ENCODE measurements at regions not wholly inside any gene's neighbourhood (a gene's known extent, or its start where the extent isn't known, plus 50 kb on each side); places are given as distances from the start of the nearest gene placed in this dataset.

DNA sequence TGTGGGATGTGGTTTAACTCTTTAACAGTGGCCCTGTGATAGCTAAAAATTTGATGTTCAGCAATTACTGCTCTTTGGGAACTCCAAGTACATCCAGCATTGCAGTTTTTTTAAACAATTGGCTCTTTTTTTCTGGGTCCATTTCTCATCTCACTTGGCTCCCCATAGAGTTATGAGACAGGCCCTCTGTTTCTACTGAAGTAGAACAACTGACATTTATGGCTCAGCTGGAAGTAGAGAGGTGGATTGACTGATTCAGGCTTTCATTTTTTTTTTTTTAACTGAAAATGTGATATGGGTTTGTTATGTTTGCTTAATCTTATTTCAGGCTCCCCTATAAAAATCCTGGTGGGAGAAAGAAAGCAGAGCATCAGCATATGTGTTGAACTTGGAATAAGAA is 96.6 kb upstream of the CD180 start:
- no peak for TF ChIP-seq Cebpa-rat (IDR thresholded peaks at IDR 0.05)
- H3K9ac ChIP-seq, result no peak overlapping the region
- no peaks in the 10 kb centered on the region for H3K9me3 ChIP-seq
- no peaks in the 10 kb centered on the region for H4K20me1 ChIP-seq
- no peaks in the 10 kb centered on the region for H3K4me1 ChIP-seq
- no peaks in the 10 kb centered on the region for H3K27me3 ChIP-seq
- H3K36me3 ChIP-seq, result no peaks in the 10 kb centered on the region
- H3K27ac ChIP-seq, result no peak overlapping the region
- no peak overlapping the region for H3K4me2 ChIP-seq
- no peak overlapping the region for H3K4me3 ChIP-seq

DNA sequence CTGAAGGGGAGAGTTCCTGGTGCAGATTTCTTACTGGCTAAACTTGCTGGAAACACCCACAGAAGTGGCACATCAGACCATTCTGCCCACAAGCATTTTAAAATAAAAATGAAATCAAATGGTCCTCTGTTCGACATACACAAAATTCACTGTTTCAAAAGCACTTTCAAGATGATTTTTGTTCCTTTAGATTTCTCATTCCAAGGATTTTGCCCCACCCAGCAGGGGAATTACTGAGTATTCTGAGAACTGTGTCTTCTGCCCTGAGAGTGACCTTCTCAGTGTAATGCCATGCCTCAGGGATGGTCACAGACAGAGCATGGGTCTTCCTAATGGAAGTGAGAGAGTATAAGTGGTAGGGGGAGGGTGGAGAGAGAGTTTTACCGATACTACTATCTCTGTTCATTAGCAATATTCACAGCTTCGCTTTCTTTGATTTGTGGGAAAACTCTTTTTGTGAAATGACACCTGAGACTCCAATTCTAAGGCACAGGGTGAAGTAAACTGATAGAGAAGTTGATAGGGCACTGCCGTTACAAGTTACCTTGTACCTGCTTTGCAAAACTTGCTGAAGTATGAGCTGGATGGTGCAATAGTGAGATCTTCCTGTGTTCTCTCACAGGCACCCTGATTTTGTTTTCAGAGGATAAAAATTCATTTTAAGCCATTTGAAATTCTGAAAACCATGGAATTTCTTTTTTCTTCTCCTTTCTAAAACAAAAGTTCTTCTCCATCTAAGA is 95.8 kb upstream of the CD180 start:
- no peaks in the 10 kb centered on the region for H3K36me3 ChIP-seq
- no peak overlapping the region for H3K4me3 ChIP-seq
- no peak overlapping the region for H3K4me2 ChIP-seq
- no peaks in the 10 kb centered on the region for H4K20me1 ChIP-seq
- H3K27me3 ChIP-seq, result no peaks in the 10 kb centered on the region
- no peak overlapping the region for H3K9ac ChIP-seq
- H3K27ac ChIP-seq, result no peak overlapping the region
- no peak for TF ChIP-seq Cebpa-rat (IDR thresholded peaks at IDR 0.05)
- no peaks in the 10 kb centered on the region for H3K9me3 ChIP-seq
- H3K4me1 ChIP-seq, result no peaks in the 10 kb centered on the region

DNA sequence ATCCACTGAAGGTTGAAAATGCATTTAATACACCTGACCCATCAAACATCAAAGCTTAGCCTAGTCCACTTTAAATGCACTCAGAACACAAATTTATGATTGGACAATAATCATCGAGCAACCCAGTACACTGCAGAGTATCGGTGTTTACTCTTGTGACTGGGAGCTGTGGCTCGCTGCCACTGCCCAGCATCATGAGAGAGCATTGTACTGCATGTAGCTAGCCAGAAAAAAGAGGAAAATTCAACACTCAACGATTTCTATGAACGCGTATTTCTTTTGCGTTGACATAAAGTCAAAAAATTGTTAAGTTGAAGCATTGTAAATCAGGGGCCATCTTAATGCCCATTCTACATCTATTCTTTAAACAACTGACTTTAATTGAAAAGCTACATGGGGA is 95.1 kb upstream of the CD180 start:
- Histone ChIP-seq H3K4me1 (no peaks in the 10 kb centered on the region), H3K27me3 (no peaks in the 10 kb centered on the region), H4K20me1 (no peaks in the 10 kb centered on the region), H3K9me3 (no peaks in the 10 kb centered on the region), H3K9ac (no peak overlapping the region), H3K4me2 (no peak overlapping the region), H3K36me3 (no peaks in the 10 kb centered on the region), H3K4me3 (no peak overlapping the region), H3K27ac (no peak overlapping the region)
- no peak for TF ChIP-seq Cebpa-rat (IDR thresholded peaks at IDR 0.05)

DNA sequence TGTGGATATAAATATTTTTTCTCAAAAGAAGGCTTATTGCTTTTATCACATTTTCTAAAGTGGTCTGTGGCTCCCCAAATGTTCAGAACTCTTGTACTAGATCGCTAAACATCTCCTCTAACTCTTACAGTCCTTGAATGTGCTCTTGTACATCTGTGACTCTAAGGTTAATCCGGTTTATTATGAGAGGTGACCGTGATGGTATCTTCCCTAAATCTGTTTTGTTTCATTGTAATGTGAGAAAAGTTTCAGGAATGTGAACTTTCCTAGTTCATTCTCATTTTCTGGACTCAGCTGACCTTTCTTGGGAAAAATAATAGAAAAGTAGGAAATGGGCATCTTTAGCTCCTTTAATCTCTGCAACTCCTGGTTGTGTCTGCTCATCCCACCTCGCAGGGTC is 94.5 kb upstream of the CD180 start:
- Histone ChIP-seq H3K4me2 (no peak overlapping the region), H3K4me3 (no peak overlapping the region), H3K9ac (no peak overlapping the region), H3K27ac (no peak overlapping the region), H3K9me3 (no peaks in the 10 kb centered on the region), H3K27me3 (no peaks in the 10 kb centered on the region), H3K36me3 (no peaks in the 10 kb centered on the region), H4K20me1 (no peaks in the 10 kb centered on the region), H3K4me1 (no peaks in the 10 kb centered on the region)
- no peak for TF ChIP-seq Cebpa-rat (IDR thresholded peaks at IDR 0.05)

DNA sequence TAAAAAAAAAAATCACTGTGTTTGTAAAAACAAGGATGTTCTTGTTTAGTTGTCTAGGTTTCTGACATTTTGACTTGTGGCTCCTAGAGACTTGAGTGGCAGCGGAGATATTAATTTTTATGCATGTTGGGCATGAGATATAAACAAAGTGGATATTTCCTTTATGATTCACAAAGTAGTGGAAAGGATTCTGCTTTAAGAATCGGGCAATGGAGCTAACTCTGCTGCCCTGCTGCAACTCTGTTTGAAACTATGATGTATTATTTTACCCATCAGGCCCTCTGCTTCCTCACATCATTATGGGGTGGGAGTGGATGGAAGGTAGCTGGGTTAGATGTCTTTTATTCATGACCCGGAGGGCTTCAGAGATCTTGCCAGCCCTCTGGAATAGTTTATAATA is 94.1 kb upstream of the CD180 start:
- Histone ChIP-seq H3K9ac (no peak overlapping the region), H3K4me3 (no peak overlapping the region), H3K4me1 (no peaks in the 10 kb centered on the region), H3K27ac (no peak overlapping the region), H4K20me1 (no peaks in the 10 kb centered on the region), H3K9me3 (no peaks in the 10 kb centered on the region), H3K4me2 (no peak overlapping the region), H3K36me3 (no peaks in the 10 kb centered on the region), H3K27me3 (no peaks in the 10 kb centered on the region)
- TF ChIP-seq Cebpa-rat (IDR thresholded peaks at IDR 0.05), result no peak

- no peak overlapping the region for H3K4me2 ChIP-seq
- H3K4me1 ChIP-seq, result no peaks in the 10 kb centered on the region
- no peaks in the 10 kb centered on the region for H4K20me1 ChIP-seq
- H3K9me3 ChIP-seq, result no peaks in the 10 kb centered on the region
- TF ChIP-seq Cebpa-rat (IDR thresholded peaks at IDR 0.05), result no peak
- no peak overlapping the region for H3K27ac ChIP-seq
- H3K27me3 ChIP-seq, result no peaks in the 10 kb centered on the region
- H3K4me3 ChIP-seq, result no peak overlapping the region
- no peak overlapping the region for H3K9ac ChIP-seq
- H3K36me3 ChIP-seq, result no peaks in the 10 kb centered on the region
Observed at GRCh38 chr5:67289763-67290521, 93.3 kb upstream of the CD180 start.

- Histone ChIP-seq H3K36me3 (no peaks in the 10 kb centered on the region), H3K27ac (no peak overlapping the region), H4K20me1 (no peaks in the 10 kb centered on the region), H3K9ac (no peak overlapping the region), H3K4me3 (no peak overlapping the region), H3K9me3 (no peaks in the 10 kb centered on the region), H3K4me1 (no peaks in the 10 kb centered on the region), H3K4me2 (no peak overlapping the region), H3K27me3 (no peaks in the 10 kb centered on the region)
- TF ChIP-seq Cebpa-rat (IDR thresholded peaks at IDR 0.05), result no peak
Observed at GRCh38 chr5:67287510-67288268, 91.1 kb upstream of the CD180 start.

GRCh38 chr5:67286006-67286405 is 89.4 kb upstream of the CD180 start:
- Histone ChIP-seq H3K4me3 (no peak overlapping the region), H3K9me3 (no peaks in the 10 kb centered on the region), H3K27ac (no peak overlapping the region), H3K27me3 (no peaks in the 10 kb centered on the region), H3K4me2 (no peak overlapping the region), H3K9ac (no peak overlapping the region), H3K36me3 (no peaks in the 10 kb centered on the region), H4K20me1 (no peaks in the 10 kb centered on the region), H3K4me1 (no peaks in the 10 kb centered on the region)
- no peak for TF ChIP-seq Cebpa-rat (IDR thresholded peaks at IDR 0.05)

DNA sequence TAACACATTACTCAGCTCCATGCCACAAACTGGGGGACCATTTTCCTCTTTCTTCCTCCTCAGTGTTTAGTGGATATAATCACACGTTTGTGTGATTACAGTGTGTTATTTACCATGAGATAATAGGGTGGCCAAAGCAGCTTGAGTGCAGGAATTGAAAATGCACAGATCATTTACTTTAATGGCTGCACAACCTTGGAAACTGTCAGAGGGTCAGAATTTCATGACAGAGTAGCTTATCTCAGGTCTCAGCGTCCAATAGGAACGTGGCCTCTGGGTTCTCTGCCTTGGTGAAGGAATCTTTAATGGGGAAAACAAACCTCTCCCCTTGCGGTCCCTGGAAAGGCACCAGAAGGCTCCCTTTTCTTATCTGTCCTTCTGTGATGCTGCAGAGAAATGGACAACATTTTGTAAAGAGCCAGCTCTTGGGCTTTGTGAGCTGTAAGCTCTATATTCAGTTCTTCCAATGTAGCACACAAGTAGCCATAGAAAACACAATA is 87.4 kb upstream of the CD180 start:
- no peak for TF ChIP-seq Cebpa-rat (IDR thresholded peaks at IDR 0.05)
- Histone ChIP-seq H3K4me1 (no peaks in the 10 kb centered on the region), H3K27ac (no peak overlapping the region)

More for the DNA sequence above, 87.4 kb upstream of the CD180 start:
- H3K4me2 ChIP-seq, result no peak overlapping the region
- H3K9ac ChIP-seq, result no peak overlapping the region
- H3K27me3 ChIP-seq, result no peaks in the 10 kb centered on the region
- no peak overlapping the region for H3K4me3 ChIP-seq
- peaks cover 9% of the 10 kb centered on the region for H3K9me3 ChIP-seq
- H4K20me1 ChIP-seq, result no peaks in the 10 kb centered on the region
- no peaks in the 10 kb centered on the region for H3K36me3 ChIP-seq

Data from BLaER1 (cell line).